ENCODE measurements at regions not wholly inside any gene's neighbourhood (a gene's known extent, or its start where the extent isn't known, plus 50 kb on each side); places are given as distances from the start of the nearest gene placed in this dataset.

DNA sequence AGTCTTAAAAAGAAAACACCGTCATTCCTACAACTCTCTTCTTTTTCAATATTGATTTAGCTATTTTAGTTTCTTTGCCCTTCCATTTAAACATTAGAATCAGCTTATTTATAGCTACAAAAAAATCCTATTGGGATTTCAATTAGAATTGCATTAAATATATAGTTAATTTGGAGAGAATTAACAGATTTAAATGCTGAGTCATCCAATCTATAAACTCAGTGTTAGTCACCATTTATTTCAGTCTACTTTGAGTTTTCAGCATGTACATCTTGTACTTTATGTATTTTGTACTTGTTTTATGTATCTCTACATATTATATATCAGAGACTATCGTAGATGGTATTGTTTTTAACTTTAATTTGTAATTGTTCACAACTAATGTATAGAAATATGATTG, 460.0 kb downstream of the KCNH5 start:
- Histone ChIP-seq H3K36me3 (ENCODE audit: control insufficient read depth, insufficient read depth, low read length) (no peaks in the 10 kb centered on the region), H3K4me3 (ENCODE audit: low read depth, low read length) (no peak overlapping the region), H3K27ac (ENCODE audit: insufficient read depth, low read length, poor library complexity, severe bottlenecking) (no peak overlapping the region), H3K4me1 (ENCODE audit: control insufficient read depth, insufficient read depth, low read length, poor library complexity, severe bottlenecking) (no peaks in the 10 kb centered on the region), H3K9me3 (ENCODE audit: control insufficient read depth in 2 of 2, low read length in 2 of 2) (no peaks in the 10 kb centered on the region), H3K27me3 (ENCODE audit: control insufficient read depth, insufficient read depth, low read length) (no peaks in the 10 kb centered on the region)
- Mint-ChIP-seq H3K4me3 (no peak overlapping the region), H3K36me3 (no peaks in the 10 kb centered on the region), H3K9me3 (peaks cover 0 to 4% (median 1%) of the 10 kb centered on the region in 7 donors), H3K4me1 (no peaks in the 10 kb centered on the region), H3K27me3 (no peaks in the 10 kb centered on the region), H3K27ac (no peak overlapping the region)
- DNase-seq (no peak), ATAC-seq (ENCODE audit: low read depth in 2 of 2) (no peak)

DNA sequence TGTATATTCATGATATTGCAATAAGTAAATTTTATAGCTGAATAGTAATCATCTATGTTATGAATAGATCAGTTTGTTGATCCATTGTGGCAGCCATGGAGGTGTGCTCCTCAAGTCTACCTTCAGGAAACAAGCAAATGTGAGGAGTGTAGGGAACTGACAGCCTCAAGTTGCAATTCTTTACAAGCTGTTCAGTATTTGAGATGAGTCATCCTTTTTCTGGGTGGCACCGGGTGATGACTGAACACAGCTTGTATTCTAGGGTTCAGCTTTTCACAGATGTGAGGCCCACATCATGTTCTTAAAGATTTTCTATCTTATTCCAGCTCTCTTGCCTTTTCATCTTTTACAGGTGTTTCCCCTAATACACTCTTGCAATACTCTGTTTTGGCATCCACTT, 452.4 kb downstream of the KCNH5 start:
- ATAC-seq (ENCODE audit: low read depth in 2 of 2) = no peak
- H3K4me3 ChIP-seq (ENCODE audit: low read depth, low read length) = no peak overlapping the region
- H3K4me3 Mint-ChIP-seq = no peak overlapping the region
- no peaks in the 10 kb centered on the region for H3K27me3 Mint-ChIP-seq
- H3K4me1 Mint-ChIP-seq = no peaks in the 10 kb centered on the region
- H3K27me3 ChIP-seq (ENCODE audit: control insufficient read depth, insufficient read depth, low read length) = no peaks in the 10 kb centered on the region
- peaks cover 4% of the 10 kb centered on the region in 2 experiments for H3K9me3 ChIP-seq (ENCODE audit: control insufficient read depth in 2 of 2, low read length in 2 of 2)
- peaks cover 0 to 13% (median 4%) of the 10 kb centered on the region in 7 donors for H3K9me3 Mint-ChIP-seq
- no peaks in the 10 kb centered on the region for H3K36me3 Mint-ChIP-seq
- no peaks in the 10 kb centered on the region for H3K36me3 ChIP-seq (ENCODE audit: control insufficient read depth, insufficient read depth, low read length)
- no peak overlapping the region for H3K27ac ChIP-seq (ENCODE audit: insufficient read depth, low read length, poor library complexity, severe bottlenecking)
- no peaks in the 10 kb centered on the region for H3K4me1 ChIP-seq (ENCODE audit: control insufficient read depth, insufficient read depth, low read length, poor library complexity, severe bottlenecking)
- no peak overlapping the region for H3K27ac Mint-ChIP-seq
- no peak for DNase-seq

DNA sequence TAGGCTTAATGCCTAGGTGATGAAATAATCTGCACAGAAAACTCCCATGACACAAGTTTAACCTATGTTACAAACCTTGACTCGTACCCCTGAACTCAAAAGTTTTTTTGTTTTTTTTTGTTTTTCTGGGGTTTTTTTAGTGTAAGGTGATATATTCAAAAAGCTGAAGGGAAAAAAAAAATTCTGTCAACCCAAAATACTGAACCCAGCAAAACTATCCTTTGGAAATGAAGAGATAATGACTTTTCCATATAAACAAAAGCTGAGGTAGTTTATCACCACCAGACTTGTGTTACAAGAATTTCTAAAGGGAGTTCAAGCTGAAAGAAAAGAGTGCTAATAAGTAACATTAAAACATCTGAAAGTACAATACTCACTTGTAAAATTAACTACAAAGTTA, 448.1 kb downstream of the KCNH5 start:
- ATAC-seq (ENCODE audit: low read depth in 2 of 2) (no peak), DNase-seq (no peak)
- Mint-ChIP-seq H3K4me3 (no peak overlapping the region), H3K27me3 (no peaks in the 10 kb centered on the region), H3K36me3 (no peaks in the 10 kb centered on the region), H3K9me3 (peaks cover 0 to 30% (median 11%) of the 10 kb centered on the region in 7 donors), H3K27ac (no peak overlapping the region), H3K4me1 (no peaks in the 10 kb centered on the region)
- Histone ChIP-seq H3K9me3 (ENCODE audit: control insufficient read depth in 2 of 2, low read length in 2 of 2) (peaks cover 4% of the 10 kb centered on the region in 2 experiments), H3K36me3 (ENCODE audit: control insufficient read depth, insufficient read depth, low read length) (no peaks in the 10 kb centered on the region), H3K27ac (ENCODE audit: insufficient read depth, low read length, poor library complexity, severe bottlenecking) (no peak overlapping the region), H3K27me3 (ENCODE audit: control insufficient read depth, insufficient read depth, low read length) (no peaks in the 10 kb centered on the region), H3K4me3 (ENCODE audit: low read depth, low read length) (no peak overlapping the region), H3K4me1 (ENCODE audit: control insufficient read depth, insufficient read depth, low read length, poor library complexity, severe bottlenecking) (no peaks in the 10 kb centered on the region)

DNA sequence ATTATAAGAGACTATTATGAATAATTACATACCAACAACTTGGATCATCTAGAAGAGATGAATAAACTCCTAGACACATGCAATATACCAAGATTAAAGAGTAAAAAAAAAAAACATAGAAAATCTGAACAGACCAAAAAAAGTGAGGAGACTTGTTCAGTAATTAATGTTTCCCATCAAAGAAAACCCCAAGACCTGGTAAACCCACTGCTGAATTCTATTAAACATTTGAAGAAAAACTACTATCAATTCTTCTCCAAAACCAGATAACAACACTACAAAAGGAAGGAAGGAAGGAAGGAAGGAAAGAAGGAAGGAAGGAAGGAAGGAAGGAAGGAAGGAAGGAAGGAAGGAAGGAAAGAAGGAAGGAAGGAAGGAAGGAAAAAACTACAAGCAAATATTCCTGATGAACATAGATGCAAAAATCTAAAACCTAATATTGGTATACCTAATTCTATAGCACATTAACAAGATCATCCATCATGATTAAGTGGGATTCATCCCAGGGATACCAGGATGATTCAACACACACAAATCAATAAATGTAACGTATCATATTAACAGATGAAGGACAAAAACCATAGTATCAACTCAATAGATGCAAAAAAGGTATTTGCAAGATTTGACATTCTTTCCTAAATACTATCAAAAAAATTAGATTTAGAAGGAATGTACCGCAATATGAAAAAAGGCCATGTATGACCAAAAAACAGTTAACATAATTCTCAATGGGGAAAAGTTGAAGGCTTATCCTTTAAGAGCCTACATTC, 445.5 kb downstream of the KCNH5 start:
- Mint-ChIP-seq H3K27me3 (no peaks in the 10 kb centered on the region), H3K4me1 (no peaks in the 10 kb centered on the region)

DNA sequence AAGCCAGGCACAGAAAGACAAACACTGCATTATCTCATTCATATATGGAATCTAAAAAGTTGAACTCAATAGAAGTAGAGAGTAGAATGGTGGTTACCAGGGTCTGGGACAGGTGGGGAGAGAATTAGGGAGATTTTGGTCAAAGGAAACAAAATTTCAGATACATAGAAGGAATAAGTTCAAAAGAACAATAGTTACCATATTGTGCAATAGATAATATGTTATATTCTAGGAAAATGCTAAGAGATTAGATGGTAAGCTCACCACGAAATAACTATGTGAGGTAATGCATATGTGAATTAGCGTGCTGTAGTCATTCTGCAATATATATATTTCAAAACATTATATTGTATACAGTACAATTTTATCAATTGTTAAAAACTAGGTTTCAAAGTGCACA, 442.5 kb downstream of the KCNH5 start:
- H3K9me3 ChIP-seq (ENCODE audit: control insufficient read depth in 2 of 2, low read length in 2 of 2) = no peaks in the 10 kb centered on the region
- H3K27ac Mint-ChIP-seq = no peak overlapping the region
- no peak overlapping the region for H3K27ac ChIP-seq (ENCODE audit: insufficient read depth, low read length, poor library complexity, severe bottlenecking)
- H3K4me3 Mint-ChIP-seq = no peak overlapping the region
- H3K36me3 ChIP-seq (ENCODE audit: control insufficient read depth, insufficient read depth, low read length) = no peaks in the 10 kb centered on the region
- no peaks in the 10 kb centered on the region for H3K4me1 ChIP-seq (ENCODE audit: control insufficient read depth, insufficient read depth, low read length, poor library complexity, severe bottlenecking)
- no peak for DNase-seq
- H3K4me1 Mint-ChIP-seq = no peaks in the 10 kb centered on the region
- no peak overlapping the region for H3K4me3 ChIP-seq (ENCODE audit: low read depth, low read length)
- no peaks in the 10 kb centered on the region for H3K36me3 Mint-ChIP-seq
- no peak for ATAC-seq (ENCODE audit: low read depth in 2 of 2)
- no peaks in the 10 kb centered on the region for H3K27me3 ChIP-seq (ENCODE audit: control insufficient read depth, insufficient read depth, low read length)
- no peaks in the 10 kb centered on the region for H3K27me3 Mint-ChIP-seq
- peaks cover 3 to 28% (median 7%) of the 10 kb centered on the region in 7 donors for H3K9me3 Mint-ChIP-seq

More for the DNA sequence above, 445.5 kb downstream of the KCNH5 start:
- no peak overlapping the region for H3K4me3 ChIP-seq (ENCODE audit: low read depth, low read length)
- H3K27me3 ChIP-seq (ENCODE audit: control insufficient read depth, insufficient read depth, low read length) = no peaks in the 10 kb centered on the region
- DNase-seq = no peak
- Mint-ChIP-seq H3K4me3 (no peak overlapping the region), H3K36me3 (no peaks in the 10 kb centered on the region), H3K9me3 (peaks cover 2 to 30% (median 11%) of the 10 kb centered on the region in 7 donors), H3K27ac (no peak overlapping the region)
- no peak overlapping the region for H3K27ac ChIP-seq (ENCODE audit: insufficient read depth, low read length, poor library complexity, severe bottlenecking)
- no peak for ATAC-seq (ENCODE audit: low read depth in 2 of 2)
- H3K4me1 ChIP-seq (ENCODE audit: control insufficient read depth, insufficient read depth, low read length, poor library complexity, severe bottlenecking) = no peaks in the 10 kb centered on the region
- no peaks in the 10 kb centered on the region for H3K36me3 ChIP-seq (ENCODE audit: control insufficient read depth, insufficient read depth, low read length)
- peaks cover 4% of the 10 kb centered on the region in 2 experiments for H3K9me3 ChIP-seq (ENCODE audit: control insufficient read depth in 2 of 2, low read length in 2 of 2)

DNA sequence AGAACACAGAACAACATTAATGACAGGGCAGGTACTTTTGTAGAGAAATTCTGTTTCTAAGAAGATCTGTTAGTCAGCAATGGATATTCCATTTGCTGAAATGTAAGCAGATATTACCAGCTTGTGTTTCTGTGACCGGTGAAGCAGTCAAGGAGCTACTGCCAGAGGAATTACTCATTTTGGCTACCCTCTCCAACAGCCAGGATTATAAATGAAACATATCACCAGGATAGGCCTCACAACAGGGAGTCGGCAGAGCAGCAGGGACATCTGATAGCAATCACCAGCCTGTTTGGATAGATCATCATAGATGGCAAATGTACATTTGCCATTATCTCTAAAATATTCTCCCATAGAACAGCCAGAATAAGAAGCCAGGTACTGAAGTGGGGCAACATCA, 440.7 kb downstream of the KCNH5 start:
- no peaks in the 10 kb centered on the region for H3K4me1 Mint-ChIP-seq
- H3K27me3 ChIP-seq (ENCODE audit: control insufficient read depth, insufficient read depth, low read length) = no peaks in the 10 kb centered on the region
- no peak overlapping the region for H3K4me3 ChIP-seq (ENCODE audit: low read depth, low read length)

DNA sequence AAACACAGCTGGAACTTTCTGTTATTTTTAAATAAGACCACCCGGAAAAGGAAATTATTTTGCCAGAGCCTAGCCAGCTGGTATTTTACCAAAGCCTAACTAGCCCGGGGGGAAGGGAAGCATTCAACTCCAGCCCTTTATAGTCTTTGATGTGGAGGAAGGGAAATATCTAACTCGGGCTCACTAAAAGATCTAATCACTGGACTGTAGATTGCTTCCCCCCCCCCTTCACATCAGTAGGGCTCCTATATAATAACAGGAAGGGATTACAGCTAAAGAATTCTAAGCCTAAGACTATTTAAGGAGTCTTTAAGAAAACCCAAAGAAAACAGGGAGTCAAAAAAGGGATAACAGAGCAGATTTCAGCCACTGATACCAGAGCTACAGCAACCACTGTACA, 431.1 kb downstream of the KCNH5 start:
- Mint-ChIP-seq H3K27me3 (no peaks in the 10 kb centered on the region), H3K36me3 (no peaks in the 10 kb centered on the region), H3K4me1 (no peaks in the 10 kb centered on the region), H3K4me3 (no peak overlapping the region), H3K27ac (no peak overlapping the region), H3K9me3 (peaks cover 0 to 5% (median 4%) of the 10 kb centered on the region in 7 donors)
- H3K27ac ChIP-seq (ENCODE audit: insufficient read depth, low read length, poor library complexity, severe bottlenecking) = no peak overlapping the region
- H3K36me3 ChIP-seq (ENCODE audit: control insufficient read depth, insufficient read depth, low read length) = no peaks in the 10 kb centered on the region
- DNase-seq (no peak), ATAC-seq (ENCODE audit: low read depth in 2 of 2) (no peak)
- H3K27me3 ChIP-seq (ENCODE audit: control insufficient read depth, insufficient read depth, low read length) = no peaks in the 10 kb centered on the region
- no peaks in the 10 kb centered on the region for H3K4me1 ChIP-seq (ENCODE audit: control insufficient read depth, insufficient read depth, low read length, poor library complexity, severe bottlenecking)
- H3K9me3 ChIP-seq (ENCODE audit: control insufficient read depth in 2 of 2, low read length in 2 of 2) = no peaks in the 10 kb centered on the region
- no peak overlapping the region for H3K4me3 ChIP-seq (ENCODE audit: low read depth, low read length)

More for the DNA sequence above, 440.7 kb downstream of the KCNH5 start:
- H3K27ac ChIP-seq (ENCODE audit: insufficient read depth, low read length, poor library complexity, severe bottlenecking) = no peak overlapping the region
- H3K4me3 Mint-ChIP-seq = no peak overlapping the region
- no peaks in the 10 kb centered on the region for H3K36me3 Mint-ChIP-seq
- H3K36me3 ChIP-seq (ENCODE audit: control insufficient read depth, insufficient read depth, low read length) = no peaks in the 10 kb centered on the region
- H3K27ac Mint-ChIP-seq = no peak overlapping the region
- DNase-seq (no peak), ATAC-seq (ENCODE audit: low read depth in 2 of 2) (no peak)
- H3K4me1 ChIP-seq (ENCODE audit: control insufficient read depth, insufficient read depth, low read length, poor library complexity, severe bottlenecking) = no peaks in the 10 kb centered on the region
- peaks cover 3 to 14% (median 5%) of the 10 kb centered on the region in 7 donors for H3K9me3 Mint-ChIP-seq
- H3K9me3 ChIP-seq (ENCODE audit: control insufficient read depth in 2 of 2, low read length in 2 of 2) = no peaks in the 10 kb centered on the region
- no peaks in the 10 kb centered on the region for H3K27me3 Mint-ChIP-seq

DNA sequence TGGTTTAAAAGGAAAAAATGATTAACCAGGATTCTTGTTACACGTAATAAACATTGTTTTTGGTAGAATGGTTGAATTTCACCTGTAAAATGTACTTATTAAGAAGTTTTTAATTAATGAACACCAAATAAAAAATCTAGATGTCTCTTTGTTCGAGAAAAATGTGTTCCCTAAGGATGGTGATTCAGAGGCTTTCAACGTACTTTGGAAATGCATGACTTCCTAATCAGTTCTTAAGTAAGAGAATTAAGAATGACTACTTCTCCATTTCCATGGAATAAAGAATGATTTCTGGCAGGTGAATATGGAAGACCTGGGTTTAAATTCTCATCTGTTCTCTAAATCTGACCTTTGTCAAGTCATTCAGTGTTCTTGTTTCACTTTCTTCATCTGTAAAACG, 428.6 kb downstream of the KCNH5 start:
- Histone ChIP-seq H3K27ac (ENCODE audit: insufficient read depth, low read length, poor library complexity, severe bottlenecking) (no peak overlapping the region), H3K9me3 (ENCODE audit: control insufficient read depth in 2 of 2, low read length in 2 of 2) (no peaks in the 10 kb centered on the region), H3K27me3 (ENCODE audit: control insufficient read depth, insufficient read depth, low read length) (no peaks in the 10 kb centered on the region), H3K36me3 (ENCODE audit: control insufficient read depth, insufficient read depth, low read length) (no peaks in the 10 kb centered on the region), H3K4me1 (ENCODE audit: control insufficient read depth, insufficient read depth, low read length, poor library complexity, severe bottlenecking) (no peaks in the 10 kb centered on the region), H3K4me3 (ENCODE audit: low read depth, low read length) (no peak overlapping the region)
- Mint-ChIP-seq H3K27me3 (no peaks in the 10 kb centered on the region), H3K36me3 (no peaks in the 10 kb centered on the region), H3K9me3 (peaks cover 0 to 9% (median 2%) of the 10 kb centered on the region in 7 donors), H3K4me1 (no peaks in the 10 kb centered on the region), H3K27ac (no peak overlapping the region), H3K4me3 (no peak overlapping the region)
- no peak for ATAC-seq (ENCODE audit: low read depth in 2 of 2)
- DNase-seq = no peak

Measured in CD4-positive, CD25-positive, alpha-beta regulatory T cell (primary cell).